Smooth muscle cell of the brain vasculature (primary cell): ENCODE measurements at regions not wholly inside any gene's neighbourhood (a gene's known extent, or its start where the extent isn't known, plus 50 kb on each side); places are given as distances from the start of the nearest gene placed in this dataset.
A peak's percentile ranks its signal among the peaks of the same experiment; 100 is the strongest.

Experiments used
- DNase-seq: peaks from one replicate; pipeline ENCODE4 v3.0.0-alpha.2; 2012; ENCODE audit warnings: low read depth, low spot score

DNA sequence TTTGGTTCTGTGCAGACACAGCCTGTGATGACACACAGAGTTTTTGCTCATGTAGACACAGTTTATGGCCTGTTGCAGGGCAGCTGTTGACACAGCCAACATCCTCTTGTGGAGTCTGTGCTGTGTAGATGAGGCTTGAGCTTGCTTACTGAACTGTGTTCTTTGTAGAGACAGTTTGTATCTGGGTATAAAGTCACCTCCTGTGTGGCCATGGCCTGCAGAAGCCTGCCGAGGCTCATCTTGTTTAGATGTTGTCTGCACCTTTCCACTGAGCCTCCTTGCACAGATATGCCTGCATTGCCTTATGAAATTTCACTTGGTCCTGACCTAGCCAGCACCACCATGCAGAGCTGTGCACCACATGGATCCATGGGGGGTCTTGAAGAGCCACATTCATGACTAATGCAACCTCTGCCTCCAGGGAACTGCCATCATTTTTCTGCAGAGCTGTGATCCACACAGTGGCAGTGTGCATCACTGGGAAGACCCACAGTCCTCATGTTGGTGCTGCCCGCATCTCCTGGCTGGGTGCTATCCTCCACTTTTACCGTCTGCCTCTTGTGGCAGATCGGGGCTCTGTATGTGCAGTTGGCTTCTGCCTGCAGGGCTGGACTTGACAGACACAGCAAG is 198.0 kb upstream of the MAMLD1 start:
- no peak for DNase-seq

DNA sequence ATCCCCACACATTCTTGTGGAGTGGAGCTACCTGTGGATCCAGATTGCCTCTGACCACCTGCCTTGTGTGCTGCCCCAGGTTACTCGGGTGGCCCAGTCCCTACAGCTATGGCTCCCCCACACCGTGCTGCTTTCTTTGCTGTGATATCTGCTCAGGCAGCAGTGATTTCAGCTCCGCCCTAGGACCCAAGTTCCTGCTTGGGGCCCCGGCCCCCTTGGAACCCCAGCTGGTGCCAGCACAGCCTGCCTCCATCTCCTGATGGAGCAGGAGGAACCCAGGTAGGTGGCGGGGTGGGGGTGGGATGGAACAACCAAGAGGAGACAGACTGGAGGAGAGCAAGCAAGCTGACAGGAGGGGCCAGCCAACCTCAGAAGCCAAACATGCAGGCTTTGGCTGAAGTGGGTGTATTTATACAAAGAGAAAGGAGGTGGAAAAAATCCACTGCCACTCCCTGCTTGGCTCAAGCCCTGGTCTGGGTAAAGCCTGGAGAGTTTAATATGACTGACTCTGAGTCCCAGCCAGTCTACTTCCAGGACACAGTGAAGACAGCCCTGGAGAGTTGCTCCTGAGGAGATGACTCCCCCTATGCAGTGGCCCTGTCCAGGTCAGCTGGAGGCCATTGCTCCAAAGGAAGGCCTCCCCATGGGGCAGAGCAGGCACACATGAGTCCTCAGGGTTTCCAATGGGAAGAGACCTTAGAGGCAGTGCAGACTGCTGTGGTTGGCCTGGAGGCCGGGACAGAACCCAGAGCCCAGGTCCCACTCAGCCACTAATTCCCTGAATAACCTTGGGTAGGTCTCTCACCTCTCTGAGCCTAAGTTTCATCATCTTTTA is 197.1 kb upstream of the MAMLD1 start:
- no peak for DNase-seq

DNA sequence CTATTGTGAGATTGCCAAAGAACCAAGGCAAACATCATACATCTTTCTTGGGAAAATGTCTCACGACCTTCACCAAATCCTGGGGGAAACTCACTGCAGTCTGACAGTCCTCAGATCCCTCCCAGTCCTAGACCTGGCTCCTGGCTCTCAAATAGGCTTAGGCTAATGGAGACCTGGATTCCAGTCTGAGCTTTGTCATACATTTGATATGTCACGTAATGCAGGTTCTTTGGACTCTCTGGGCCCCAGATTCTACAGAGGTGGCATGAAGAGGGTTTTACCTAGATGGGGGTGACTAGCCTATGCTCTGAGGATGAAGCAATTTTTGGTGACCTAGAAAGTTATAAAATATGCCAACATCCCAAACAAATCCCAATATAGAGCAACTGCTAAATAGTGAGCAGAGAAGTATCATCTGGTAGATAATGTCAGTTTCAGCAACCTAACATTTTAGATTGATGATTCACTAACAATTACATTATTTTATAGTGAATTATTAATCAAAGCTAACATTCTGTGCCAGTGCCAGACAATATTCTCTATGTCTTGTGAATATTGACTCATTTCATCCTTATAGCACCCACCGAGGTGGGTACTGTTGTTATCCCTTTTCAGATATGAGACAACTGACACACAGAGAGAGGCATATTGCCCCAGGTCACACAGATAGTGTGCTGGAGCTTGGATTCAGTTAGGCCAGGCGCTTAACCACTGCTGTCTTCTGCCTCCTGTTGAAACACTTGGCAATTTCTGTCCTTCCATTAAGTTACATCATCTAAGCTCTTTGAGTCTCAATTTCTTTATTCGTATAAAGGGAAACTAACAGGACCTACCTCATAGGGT is 195.4 kb upstream of the MAMLD1 start:
- no peak for DNase-seq

DNA sequence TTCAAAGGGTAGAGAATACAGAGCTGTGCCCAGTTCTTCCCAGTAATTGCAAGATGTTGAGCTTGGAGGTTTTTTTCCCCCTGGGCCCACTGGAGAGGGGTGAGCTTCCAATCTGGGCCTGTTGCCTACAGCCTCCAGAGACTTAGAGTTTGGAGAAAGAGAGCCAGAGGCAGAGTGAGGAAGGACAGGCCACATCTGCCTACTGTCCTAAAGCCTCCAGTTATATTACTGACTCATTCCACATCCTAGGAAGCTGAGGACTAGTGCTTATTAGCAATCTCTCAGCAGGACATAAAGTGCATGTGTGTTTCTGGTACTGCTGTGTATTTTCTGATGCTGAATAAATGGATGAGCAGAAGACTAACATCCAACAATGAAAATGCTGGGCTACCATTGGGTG is 181.0 kb upstream of the MAMLD1 start:
- no peak for DNase-seq

DNA sequence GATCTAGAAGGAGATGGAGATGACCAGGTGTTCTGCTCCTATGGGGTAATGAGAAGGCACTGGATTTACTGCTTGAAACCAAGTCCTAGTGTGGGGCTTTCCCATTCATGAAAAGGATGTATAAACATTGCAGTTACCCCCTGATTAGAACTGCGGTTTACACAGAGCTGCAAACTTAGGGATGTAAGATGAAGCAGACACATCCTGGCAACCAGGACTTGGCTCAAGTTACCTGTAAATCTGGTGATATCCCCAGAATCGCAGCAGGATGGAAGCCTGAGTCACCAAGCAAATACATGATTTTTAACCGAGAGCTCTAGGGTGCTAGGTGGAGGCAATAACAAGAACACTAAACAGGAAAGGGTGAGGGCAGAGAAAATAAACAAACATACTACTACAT is 178.6 kb upstream of the MAMLD1 start:
- DNase-seq = peak; percentile 74

DNA sequence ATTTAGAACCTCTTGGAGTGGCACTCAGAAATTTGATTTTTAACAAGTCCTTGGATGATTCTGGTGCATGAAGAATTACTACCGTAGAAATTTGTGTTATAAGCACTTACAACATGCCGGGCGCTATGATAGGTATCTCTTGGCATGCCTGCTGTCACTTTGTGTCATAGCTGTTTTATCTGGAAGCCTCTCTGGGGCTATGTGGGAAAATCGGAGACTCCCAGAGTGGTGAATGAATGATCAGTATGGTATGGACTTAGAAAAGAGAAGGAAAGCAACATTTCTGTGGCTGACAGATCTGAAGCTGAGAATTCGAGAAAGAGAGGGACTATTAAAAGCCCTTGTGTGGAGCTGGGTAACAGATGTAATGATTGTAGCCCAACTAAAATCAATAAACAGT is 177.4 kb upstream of the MAMLD1 start:
- no peak for DNase-seq

DNA sequence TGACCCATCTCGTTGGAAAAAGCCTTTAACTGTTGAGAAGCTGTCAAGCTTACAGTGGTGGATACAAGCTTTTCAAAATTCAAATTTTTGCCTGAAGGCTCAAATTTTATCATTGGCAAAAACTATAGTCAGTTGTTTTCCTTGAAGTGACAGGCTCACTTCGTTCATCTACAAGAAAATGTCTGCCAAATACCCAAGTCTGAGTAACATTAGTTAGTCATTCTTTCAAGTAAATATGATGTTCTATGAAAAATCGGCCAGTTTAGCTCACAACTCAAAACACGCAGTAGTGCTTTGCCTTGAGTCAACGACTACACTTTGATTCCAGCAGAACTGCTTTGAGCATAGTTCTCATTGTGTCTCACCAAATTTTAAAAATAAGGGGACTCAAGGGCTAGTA is 170.3 kb upstream of the MAMLD1 start:
- DNase-seq = no peak

DNA sequence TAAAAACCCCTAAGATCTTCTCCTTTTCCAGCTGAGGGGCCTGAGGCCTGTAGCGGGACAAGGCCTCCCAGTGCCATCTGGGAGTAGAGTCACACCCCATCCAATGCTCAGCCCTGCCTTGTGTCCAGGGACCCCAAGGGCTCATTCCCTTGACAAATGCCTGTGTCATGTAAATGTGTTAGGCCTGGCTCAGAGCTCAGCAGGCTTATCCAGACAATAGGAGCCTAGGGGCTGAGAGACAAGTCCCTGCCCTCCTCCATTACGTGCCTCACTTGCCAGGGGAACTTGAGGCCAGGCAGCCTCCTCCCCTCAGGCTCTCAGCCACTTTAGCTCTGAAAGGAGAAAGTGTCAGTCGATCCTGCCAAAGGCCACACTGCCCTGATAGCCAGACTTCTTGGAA is 166.8 kb upstream of the MAMLD1 start:
- DNase-seq = no peak

DNA sequence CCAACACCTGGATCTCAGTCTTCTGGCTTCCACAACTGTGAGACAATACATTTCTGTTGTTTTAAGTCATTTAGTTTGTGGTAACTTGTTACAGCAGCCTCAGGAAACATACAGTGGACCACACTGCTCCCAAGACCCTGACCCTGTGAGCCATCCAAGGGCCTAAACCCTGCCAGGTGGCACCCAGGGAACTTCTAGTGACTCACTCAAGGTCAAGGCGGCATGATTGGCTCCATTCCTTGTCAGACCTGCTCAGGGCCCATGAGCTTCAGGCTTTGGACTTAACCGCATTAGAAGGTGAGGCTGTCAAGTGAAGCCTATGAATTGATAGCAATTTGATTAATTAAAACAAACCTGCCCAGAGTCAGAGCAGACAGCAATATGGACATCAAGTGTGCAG is 165.7 kb upstream of the MAMLD1 start:
- no peak for DNase-seq

DNA sequence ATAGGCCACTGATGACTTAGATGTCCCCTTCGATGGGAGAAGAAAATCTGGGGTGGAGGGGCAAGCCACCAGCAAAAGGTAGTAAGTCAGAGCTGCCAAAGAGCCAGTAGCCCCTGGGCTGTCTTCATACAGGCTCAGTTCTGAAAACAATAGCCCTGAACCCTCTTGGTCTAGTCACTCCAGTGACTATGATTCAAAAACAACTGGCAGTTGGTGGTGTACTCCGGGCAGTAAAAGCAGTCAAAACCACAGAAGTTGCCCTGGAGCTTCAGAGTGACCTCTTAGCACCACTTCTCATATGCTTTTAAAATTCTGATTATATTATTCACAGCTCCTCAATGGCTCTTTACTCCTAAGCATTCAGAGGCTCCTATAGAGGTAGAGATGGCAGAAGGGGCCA is 164.3 kb upstream of the MAMLD1 start:
- DNase-seq = no peak

DNA sequence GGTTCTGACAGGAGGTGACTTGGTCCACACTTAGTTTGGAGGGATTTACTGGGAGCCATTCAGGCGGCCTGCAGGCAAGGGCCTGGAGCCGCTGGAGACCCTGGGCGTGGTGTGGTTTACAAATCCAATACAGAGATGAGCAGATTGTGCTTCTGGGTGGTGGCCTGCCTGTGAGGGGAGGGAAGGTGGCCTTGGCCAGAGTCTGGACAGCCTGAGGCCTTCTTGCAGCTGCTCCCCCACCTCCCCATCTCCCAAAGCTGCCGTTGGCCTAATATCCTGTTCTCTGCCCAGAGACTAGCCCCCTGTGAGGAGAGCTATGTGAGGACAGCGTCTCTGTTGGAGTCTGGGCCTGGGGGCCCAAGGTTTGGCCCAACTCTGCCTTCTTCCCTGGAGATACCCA is 163.9 kb upstream of the MAMLD1 start:
- DNase-seq = no peak

DNA sequence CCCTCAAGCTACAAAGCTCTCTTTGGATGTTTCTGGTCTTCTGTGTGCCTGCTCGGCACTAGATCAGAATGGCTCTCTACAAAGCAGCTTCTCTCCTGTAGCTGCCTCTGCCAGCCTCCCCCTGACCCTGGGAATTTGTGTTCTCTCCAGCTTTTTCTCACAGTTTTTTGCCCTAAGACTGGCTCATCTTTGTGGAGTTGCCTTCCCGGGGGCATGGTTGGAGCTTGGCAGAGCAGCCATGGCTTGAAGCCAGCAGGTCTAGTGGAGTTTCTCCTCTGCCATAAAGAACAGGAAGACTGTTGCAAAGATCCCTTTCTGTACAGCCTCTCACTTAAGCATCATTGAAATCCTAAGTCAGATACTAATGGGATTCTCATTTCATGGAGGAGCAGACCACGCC is 163.3 kb upstream of the MAMLD1 start:
- no peak for DNase-seq

DNA sequence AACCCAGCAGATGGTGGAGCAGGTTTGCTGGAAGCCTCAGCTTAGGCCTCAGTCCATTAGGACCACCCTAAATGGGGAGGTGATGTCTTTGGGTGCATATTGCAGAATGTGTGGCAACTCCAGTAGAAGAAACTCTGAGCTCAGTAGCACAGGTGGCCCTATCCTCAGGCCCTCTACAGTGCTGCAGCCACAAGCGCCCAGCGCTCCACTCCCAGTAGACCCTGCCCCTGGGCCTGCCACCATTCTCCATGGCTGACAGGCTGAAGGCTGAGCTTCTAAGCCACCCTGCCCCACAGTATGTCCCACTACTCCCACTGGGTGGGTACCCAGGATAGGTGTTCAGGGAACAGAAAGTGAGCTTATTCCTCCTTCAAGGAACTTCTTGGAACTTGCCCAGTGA is 162.8 kb upstream of the MAMLD1 start:
- DNase-seq = no peak

DNA sequence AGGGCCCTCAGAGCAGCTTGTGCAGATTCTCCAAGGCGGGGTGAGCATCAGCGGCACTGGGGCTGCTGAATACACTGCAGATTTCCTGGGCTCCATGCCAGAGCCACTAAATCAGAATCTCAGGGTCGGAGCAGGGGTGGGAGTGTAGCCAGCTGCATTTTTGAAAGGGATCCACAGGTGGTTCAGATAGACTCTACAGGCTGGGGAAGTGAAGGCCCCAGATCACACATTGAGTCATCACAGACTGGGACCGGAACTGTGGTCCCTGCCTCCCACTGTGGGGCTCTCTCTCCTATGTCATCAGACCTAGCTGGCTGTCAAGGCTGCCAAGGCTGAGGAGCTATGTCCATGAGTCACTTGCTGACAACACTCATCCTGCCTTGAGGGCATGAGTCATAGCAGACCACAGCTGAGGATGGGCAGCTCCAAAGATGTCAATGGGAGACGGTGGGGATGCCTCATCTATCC is 162.3 kb upstream of the MAMLD1 start:
- DNase-seq = peak; percentile 83

DNA sequence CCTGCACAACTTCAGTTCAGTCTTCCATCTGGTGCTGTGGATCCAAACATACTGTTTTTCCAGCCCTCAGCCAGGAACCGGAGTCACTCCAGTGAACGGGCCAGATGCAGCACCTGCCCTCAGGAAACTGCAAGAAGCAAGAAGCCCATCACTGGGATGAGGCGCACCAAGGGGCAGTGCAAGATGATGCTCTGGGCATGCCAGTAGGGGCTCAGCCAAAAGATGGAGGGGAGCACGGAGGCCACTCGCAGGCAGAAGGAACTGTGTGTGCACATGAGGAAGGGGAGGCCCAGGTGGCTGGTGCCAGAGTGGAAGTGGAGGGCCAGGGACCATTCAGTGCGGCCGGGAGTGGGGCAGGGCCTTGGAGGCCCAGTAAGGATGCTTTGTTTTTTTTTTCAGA is 161.7 kb upstream of the MAMLD1 start:
- no peak for DNase-seq

DNA sequence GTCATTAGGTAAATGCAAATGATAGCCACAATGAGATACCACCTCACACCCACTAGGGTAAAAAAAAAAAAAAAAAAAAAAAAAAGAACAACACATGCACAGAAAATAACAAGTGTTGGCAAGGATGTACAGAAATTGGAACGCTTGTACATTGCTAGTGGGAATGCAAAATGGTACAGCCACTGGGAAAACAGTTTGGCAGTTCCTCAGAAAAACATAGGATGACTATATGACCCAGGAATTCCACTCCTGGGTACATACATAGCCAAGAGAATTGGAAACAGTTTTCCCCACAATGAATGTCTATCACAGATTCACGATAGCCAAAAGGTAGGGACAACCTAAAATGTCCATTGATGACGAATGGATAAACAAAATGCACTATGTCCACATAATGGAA is 161.3 kb upstream of the MAMLD1 start:
- no peak for DNase-seq

DNA sequence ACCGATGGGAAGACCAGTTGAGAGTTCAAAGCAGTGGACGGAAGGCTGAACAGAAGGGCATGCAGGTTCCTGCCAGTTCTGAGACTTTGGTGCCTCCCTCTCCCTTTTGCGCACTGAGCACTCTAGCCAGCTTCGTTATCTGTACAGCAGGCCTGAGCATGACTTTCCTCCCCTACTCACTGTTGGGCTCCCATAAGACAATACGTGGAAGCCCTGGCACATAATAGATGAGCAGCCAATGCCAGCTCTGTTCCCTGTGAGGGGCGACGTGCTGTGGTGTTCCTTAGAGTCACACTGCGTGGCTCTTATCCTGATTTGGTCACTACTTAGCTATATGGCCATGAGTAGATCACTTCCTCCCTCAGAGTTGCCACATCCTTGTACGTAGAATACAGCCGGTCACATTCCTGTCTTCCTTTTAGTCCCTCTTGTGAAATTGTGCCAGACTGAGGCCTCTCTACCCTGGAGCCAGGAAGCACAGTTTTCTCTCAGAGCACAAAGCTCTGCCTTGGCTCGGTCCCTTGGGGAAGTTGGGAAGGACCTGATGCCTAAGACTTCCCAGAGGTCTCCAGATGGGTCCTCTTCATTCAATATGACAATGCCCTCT is 160.4 kb upstream of the MAMLD1 start:
- no peak for DNase-seq

DNA sequence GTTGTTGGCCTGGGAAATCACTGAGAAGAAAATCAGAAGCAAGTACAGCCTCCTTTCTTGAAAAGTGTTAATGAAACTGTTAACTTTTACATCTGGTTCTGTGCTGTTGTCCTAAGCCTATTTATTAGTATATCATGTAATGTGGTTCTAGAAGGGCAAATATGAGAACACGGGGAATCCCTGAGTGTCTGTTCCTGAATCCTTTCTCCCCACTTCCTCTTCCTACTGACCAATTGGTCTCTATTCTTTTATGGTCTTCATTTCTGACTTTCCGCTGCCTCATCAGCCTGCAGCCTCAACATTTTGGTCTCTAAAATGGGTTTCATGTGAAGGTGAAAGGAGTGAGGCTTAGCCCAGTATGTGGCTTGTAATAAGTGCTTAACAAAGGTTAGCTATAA is 159.9 kb upstream of the MAMLD1 start:
- no peak for DNase-seq

DNA sequence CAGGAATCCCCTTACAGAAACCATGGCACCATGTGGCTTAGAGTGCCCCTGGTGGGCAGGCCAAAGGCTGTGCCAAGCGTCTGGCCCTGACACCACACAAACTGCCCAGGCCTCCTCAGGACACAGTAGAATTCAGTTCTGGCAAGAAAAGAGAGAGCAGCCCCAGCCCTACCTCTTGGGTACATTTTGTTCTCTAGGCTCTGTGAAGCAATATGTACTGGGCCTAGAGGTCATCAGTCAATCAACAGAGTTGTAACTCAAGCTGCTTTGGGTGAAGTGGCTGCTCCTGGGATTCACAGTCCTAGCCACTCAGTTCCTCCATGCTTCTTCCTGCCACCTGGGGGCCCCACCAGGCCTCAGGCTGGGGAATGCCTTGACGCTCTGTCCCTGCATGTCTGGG is 158.1 kb upstream of the MAMLD1 start:
- no peak for DNase-seq

DNA sequence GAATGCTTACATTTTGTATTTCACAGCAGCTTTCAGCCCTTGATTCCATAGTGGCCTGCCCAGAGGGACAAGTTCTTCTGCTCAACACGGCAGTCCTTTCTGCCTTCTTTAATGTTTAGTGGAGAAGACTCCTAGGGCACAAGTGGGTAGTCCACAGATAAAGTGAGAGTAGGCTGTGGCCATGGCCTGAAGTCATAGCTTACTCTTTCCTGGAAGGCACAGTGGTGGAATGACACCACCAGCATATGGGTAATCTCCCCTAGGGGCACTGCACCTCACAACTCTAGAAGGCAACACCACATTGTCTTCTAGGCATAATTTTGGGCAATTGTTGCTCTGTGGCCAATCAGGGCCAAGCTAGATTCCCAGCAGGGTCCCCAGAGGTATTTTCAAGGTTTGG is 155.4 kb upstream of the MAMLD1 start:
- DNase-seq = no peak

DNA sequence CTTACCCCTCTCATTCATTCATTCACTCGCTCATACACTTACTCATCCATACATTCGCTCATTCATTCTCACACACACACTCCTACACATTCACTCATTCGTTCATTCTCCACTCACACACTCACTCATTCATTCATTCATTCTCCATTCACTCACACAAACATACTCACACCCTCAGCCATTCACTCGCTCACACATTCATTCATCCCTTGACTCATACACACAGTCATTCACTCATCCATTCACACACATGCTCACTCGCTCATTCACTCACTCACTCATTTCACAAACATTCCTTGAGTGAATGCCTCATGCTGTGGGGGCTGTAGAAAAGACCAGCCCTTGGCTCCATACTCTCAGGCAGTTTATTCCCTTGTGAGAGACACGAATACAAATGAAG is 151.1 kb upstream of the MAMLD1 start:
- no peak for DNase-seq
